Gastrocnemius medialis (tissue), 4 donors: ENCODE measurements at regions not wholly inside any gene's neighbourhood (a gene's known extent, or its start where the extent isn't known, plus 50 kb on each side); places are given as distances from the start of the nearest gene placed in this dataset.

ENCODE experiments used
- POLR2A ChIP-seq, 2 donors: fragments of 450-650 bp; IDR thresholded peaks; one replicate each; pipeline ENCODE4 v1.6.1; 2017; ENCODE audit warnings: antibody characterized with exemption in 2 of 2, mild to moderate bottlenecking in 2 of 2, moderate library complexity in 2 of 2
- TF ChIP-seq, protein P1 (sequence below), 5 experiments: fragments of 450-650 bp in 3 of 5; fragments of 200-600 bp in 2 of 5; sonication (generic) in 2 of 5; IDR thresholded peaks in 4 of 5; conservative IDR thresholded peaks in 1 of 5; 1 replicate in 4 of 5; 2 replicates in 1 of 5; pipeline ENCODE4 v1.5.1; 2016 to 2019; ENCODE audit warnings: antibody characterized with exemption in 5 of 5, mild to moderate bottlenecking in 3 of 5, moderate library complexity in 3 of 5

GRCh38 chr6:103273048-103273447, 1586.7 kb downstream of the HACE1 start:
- TF ChIP-seq, protein P1, sequence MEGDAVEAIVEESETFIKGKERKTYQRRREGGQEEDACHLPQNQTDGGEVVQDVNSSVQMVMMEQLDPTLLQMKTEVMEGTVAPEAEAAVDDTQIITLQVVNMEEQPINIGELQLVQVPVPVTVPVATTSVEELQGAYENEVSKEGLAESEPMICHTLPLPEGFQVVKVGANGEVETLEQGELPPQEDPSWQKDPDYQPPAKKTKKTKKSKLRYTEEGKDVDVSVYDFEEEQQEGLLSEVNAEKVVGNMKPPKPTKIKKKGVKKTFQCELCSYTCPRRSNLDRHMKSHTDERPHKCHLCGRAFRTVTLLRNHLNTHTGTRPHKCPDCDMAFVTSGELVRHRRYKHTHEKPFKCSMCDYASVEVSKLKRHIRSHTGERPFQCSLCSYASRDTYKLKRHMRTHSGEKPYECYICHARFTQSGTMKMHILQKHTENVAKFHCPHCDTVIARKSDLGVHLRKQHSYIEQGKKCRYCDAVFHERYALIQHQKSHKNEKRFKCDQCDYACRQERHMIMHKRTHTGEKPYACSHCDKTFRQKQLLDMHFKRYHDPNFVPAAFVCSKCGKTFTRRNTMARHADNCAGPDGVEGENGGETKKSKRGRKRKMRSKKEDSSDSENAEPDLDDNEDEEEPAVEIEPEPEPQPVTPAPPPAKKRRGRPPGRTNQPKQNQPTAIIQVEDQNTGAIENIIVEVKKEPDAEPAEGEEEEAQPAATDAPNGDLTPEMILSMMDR (IDR thresholded peaks at IDR 0.05 in 4 of 5, conservative IDR thresholded peaks at IDR 0.05 in 1 of 5) = no peak
- TF ChIP-seq POLR2A (IDR thresholded peaks at IDR 0.05) = no peak
